Psoas muscle (tissue), 7 donors: ENCODE measurements at regions not wholly inside any gene's neighbourhood (a gene's known extent, or its start where the extent isn't known, plus 50 kb on each side); places are given as distances from the start of the nearest gene placed in this dataset.

Experiments used
- ATAC-seq, 4 donors: fragments of 200-7000 bp; cut with Tn5 transposase; one replicate each; pipeline ENCODE4 v1.9.1; 2020; ENCODE audit warnings: moderate library complexity in 3 of 4, mild to moderate bottlenecking in 2 of 4
- DNase-seq, 2 donors: peaks; one replicate each; pipeline ENCODE4 v3.0.0-alpha.2; 2020
- H3K27ac ChIP-seq: fragments of 200-600 bp; one replicate; pipeline ENCODE4 v1.8.0; 2022
- H3K27me3 ChIP-seq, 3 donors: fragments of 200-600 bp in 1 of 3; one replicate each; pipeline versions ENCODE4 v1.6.1 to v1.8.0; 2013 to 2022; ENCODE audit warnings: low read length in 2 of 3, mild to moderate bottlenecking in 2 of 3, moderate library complexity in 1 of 3; ENCODE audit not compliant: insufficient read depth in 3 of 3
- H3K36me3 ChIP-seq, 2 donors: fragments of 200-600 bp in 1 of 2; one replicate each; pipeline versions ENCODE4 v1.6.1 to v1.8.0; 2013 to 2022; ENCODE audit warnings: low read depth in 1 of 2, mild to moderate bottlenecking in 1 of 2, moderate library complexity in 1 of 2; ENCODE audit not compliant: insufficient read depth in 1 of 2
- H3K4me1 ChIP-seq: fragments of 200-600 bp; one replicate; pipeline ENCODE4 v1.8.0; 2022
- H3K4me3 ChIP-seq: fragments of 200-600 bp; one replicate; pipeline ENCODE4 v1.8.0; 2022; ENCODE audit warnings: mild to moderate bottlenecking
- H3K9me3 ChIP-seq: fragments of 200-600 bp; one replicate; pipeline ENCODE4 v1.8.0; 2022
- WGBS, 3 donors: extraction: QIAGEN DNeasy Blood & Tissue Kit; methylation state at CpG; one replicate each; pipeline versions ENCODE4 v1.1.6 to v1.1.7; 2013; 5-methylcytosine and 5-hydroxymethylcytosine counted together
- intact Hi-C, 2 donors: fragments of 100-400 bp; cut with DNase I; formaldehyde crosslinking; loops; one replicate each; pipeline versions ENCODE4 v1.11.0 to v1.14.2; 2022
- TF ChIP-seq, protein P1 (sequence below): fragments of 200-600 bp; IDR thresholded peaks from one replicate; pipeline ENCODE4 v1.8.0; 2022; ENCODE audit warnings: antibody characterized with exemption
- donor health status: healthy with polysubstance abuse.
- donor health status: DM: no; HTN: no; CAD: no; lungs with moderate emphysema.
- donor health status: Bipolar disorder and iron deficiency.
- donor health status: healthy.
- donor health status: DM: yes; HTN: yes; CAD: no.
- donor health status: DM: no; HTN: no; CAD: no.
- donor health status: DM: yes; HTN: yes; CAD: no.

- H3K4me3 ChIP-seq, result no peak overlapping the region
- ATAC-seq, result no peak
- TF ChIP-seq, protein P1, sequence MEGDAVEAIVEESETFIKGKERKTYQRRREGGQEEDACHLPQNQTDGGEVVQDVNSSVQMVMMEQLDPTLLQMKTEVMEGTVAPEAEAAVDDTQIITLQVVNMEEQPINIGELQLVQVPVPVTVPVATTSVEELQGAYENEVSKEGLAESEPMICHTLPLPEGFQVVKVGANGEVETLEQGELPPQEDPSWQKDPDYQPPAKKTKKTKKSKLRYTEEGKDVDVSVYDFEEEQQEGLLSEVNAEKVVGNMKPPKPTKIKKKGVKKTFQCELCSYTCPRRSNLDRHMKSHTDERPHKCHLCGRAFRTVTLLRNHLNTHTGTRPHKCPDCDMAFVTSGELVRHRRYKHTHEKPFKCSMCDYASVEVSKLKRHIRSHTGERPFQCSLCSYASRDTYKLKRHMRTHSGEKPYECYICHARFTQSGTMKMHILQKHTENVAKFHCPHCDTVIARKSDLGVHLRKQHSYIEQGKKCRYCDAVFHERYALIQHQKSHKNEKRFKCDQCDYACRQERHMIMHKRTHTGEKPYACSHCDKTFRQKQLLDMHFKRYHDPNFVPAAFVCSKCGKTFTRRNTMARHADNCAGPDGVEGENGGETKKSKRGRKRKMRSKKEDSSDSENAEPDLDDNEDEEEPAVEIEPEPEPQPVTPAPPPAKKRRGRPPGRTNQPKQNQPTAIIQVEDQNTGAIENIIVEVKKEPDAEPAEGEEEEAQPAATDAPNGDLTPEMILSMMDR, result no peak
- no peak overlapping the region for H3K27ac ChIP-seq
- intact Hi-C loops, result no loop called here
- DNase-seq, result no peak
- WGBS, 3 donors, result 68 to 77% (median 70%) methylated on average over 3 of the region's 3 CpGs
- no peaks in the 10 kb centered on the region for H3K9me3 ChIP-seq
- H3K27me3 ChIP-seq, result no peaks in the 10 kb centered on the region
- H3K4me1 ChIP-seq, result no peaks in the 10 kb centered on the region
- no peaks in the 10 kb centered on the region for H3K36me3 ChIP-seq
Measured at GRCh38 chr3:43198301-43198700, 88.0 kb upstream of the SNRK start.

DNA sequence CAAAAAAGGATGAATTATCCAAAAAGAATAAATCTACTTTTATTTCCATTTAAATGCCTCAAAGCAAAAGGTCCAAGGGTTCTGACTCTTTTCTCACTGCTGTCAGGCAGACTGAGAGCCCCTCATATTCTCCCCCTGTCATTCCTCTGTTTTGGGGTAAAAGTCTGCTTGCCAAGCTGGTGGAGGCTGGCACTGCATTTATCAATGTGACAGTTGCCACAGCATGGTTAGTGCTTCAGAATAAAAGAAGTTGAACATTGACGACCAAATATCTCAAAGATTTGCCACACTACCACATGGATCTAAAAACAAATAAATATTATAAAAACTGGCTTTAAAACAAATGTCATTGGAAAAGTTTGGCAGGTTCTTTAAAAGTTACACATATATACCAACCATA lies 89.2 kb upstream of the SNRK start:
- Histone ChIP-seq H3K4me3 (no peak overlapping the region), H3K27ac (no peak overlapping the region), H3K27me3 (no peaks in the 10 kb centered on the region), H3K4me1 (no peaks in the 10 kb centered on the region), H3K9me3 (no peaks in the 10 kb centered on the region), H3K36me3 (no peaks in the 10 kb centered on the region)
- TF ChIP-seq, protein P1, result no peak
- WGBS, 3 donors, result 63 to 82% (median 72%) methylated on average over 1 of the region's 1 CpG
- DNase-seq, result no peak
- ATAC-seq, result no peak
- intact Hi-C loops, result no loop called here

GRCh38 chr3:43196721-43197120 lies 89.6 kb upstream of the SNRK start:
- 88 to 90% (median 88%) methylated on average over 6 of the region's 6 CpGs for WGBS, 3 donors
- H3K9me3 ChIP-seq, result no peaks in the 10 kb centered on the region
- DNase-seq (no peak), ATAC-seq (no peak)
- H3K36me3 ChIP-seq, result no peaks in the 10 kb centered on the region
- TF ChIP-seq, protein P1, result no peak
- H3K27me3 ChIP-seq, result no peaks in the 10 kb centered on the region
- no peaks in the 10 kb centered on the region for H3K4me1 ChIP-seq
- no peak overlapping the region for H3K4me3 ChIP-seq
- intact Hi-C loops, result no loop called here
- no peak overlapping the region for H3K27ac ChIP-seq

DNA sequence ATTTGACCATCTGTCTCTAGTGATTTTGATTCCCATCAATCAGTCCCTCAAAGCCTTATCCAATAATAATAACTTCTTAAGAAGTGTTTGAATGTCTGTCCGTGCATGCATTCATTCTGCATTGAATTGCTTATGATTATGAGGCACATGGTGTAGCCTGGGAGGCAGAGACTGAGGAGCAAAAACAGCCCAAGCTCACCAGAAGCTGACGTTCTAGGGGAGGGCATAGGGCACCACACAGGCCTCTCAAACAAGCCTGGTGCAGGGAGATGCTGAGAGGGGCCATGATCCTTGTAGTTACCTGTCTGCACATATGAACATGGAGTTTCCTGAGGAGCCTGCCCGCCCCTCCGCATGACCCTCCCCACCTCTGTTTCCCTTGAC lies 89.2 kb upstream of the POMGNT2 start:
- Histone ChIP-seq H3K4me3 (no peak overlapping the region), H3K27ac (no peak overlapping the region), H3K4me1 (no peaks in the 10 kb centered on the region), H3K27me3 (no peaks in the 10 kb centered on the region), H3K36me3 (no peaks in the 10 kb centered on the region), H3K9me3 (no peaks in the 10 kb centered on the region)
- intact Hi-C loops, result no loop called here
- DNase-seq (no peak), ATAC-seq (no peak)
- 83 to 87% (median 84%) methylated on average over 4 of the region's 4 CpGs for WGBS, 3 donors
- TF ChIP-seq, protein P1, result no peak

- Histone ChIP-seq H3K9me3 (no peaks in the 10 kb centered on the region), H3K36me3 (no peaks in the 10 kb centered on the region), H3K27me3 (no peaks in the 10 kb centered on the region), H3K4me1 (no peaks in the 10 kb centered on the region), H3K4me3 (no peak overlapping the region), H3K27ac (no peak overlapping the region)
- WGBS, 3 donors, result 70 to 78% (median 77%) methylated on average over 6 of the region's 6 CpGs
- intact Hi-C loops, result no loop called here
- TF ChIP-seq, protein P1, result no peak
- ATAC-seq, result no peak
- no peak for DNase-seq
Measured at GRCh38 chr3:43194490-43195114, 88.7 kb upstream of the POMGNT2 start.
